ENCODE measurements at regions not wholly inside any gene's neighbourhood (a gene's known extent, or its start where the extent isn't known, plus 50 kb on each side); places are given as distances from the start of the nearest gene placed in this dataset.

DNA sequence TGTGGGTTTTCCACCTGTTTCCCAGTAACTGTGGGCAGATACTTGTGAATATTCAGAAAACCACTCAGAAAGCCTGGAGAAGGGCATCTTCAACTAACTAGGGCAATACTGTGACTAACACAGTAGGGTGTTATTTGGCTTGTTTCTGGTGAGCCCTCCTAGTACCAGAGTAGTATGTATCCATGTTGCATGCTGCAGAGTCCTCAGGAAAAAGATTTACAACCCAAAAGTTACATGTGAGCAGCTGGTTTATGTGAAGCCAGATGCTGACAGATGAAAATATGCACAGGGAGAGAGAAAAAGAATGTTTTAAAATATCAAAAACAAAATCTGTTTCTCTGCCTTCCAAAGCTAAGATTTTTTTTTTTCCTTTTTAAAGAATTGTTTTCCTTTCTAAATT lies 333.2 kb upstream of the UBE2E3 start:
- no peak overlapping the region for H2AFZ ChIP-seq (ENCODE audit: low read depth, low read length, poor library complexity, severe bottlenecking)
- ChIA-PET RAD21 (ENCODE audit: low non-redundant PET in 1 of 2, low total read pairs in 2 of 2, uncharacterized antibody in 2 of 2, unreplicated experiment in 2 of 2) (no interaction called here), POLR2A (interaction anchor here (0.9 kb wide), 1 partner anchor 10 kb away, joined by 3 read pairs; no protein-coding TSS in a partner anchor), CTCF (no interaction called here)
- intact Hi-C loops (cut with micrococcal nuclease): no loop called here
- H3K9me2 ChIP-seq (ENCODE audit: insufficient read depth): no peaks in the 10 kb centered on the region
- no peak overlapping the region for H3K4me3 ChIP-seq (replicated peaks in 1 of 2; ENCODE audit: low read depth in 1 of 2, low read length in 2 of 2)
- H3K9ac ChIP-seq (ENCODE audit: low read length): no peak overlapping the region
- no peaks in the 10 kb centered on the region for H3K36me3 ChIP-seq (ENCODE audit: control insufficient read depth in 1 of 2, insufficient read depth in 2 of 2, low read length in 2 of 2)
- ATAC-seq (no peak), DNase-seq (ENCODE audit: low read depth, low spot score) (no peak)
- no peaks in the 10 kb centered on the region; a peak in 1 of 4 replicates for H3K4me1 ChIP-seq (ENCODE audit: control insufficient read depth in 1 of 2, insufficient read depth in 2 of 2, low read length in 2 of 2)
- H3K27me3 ChIP-seq (ENCODE audit: insufficient read depth, low read length): no peaks in the 10 kb centered on the region
- H3K9me3 ChIP-seq (ENCODE audit: control insufficient read depth in 1 of 2, insufficient read depth in 1 of 2, low read depth in 1 of 2, low read length in 2 of 2): no peaks in the 10 kb centered on the region
- H4K20me1 ChIP-seq (ENCODE audit: insufficient read depth): no peaks in the 10 kb centered on the region
- no peak overlapping the region for H3K4me2 ChIP-seq (ENCODE audit: low read length)
- no TSS peak for BruUV-seq (replicated peaks)
- H3K27ac ChIP-seq (ENCODE audit: low read depth, low read length): no peak overlapping the region
- H3K79me2 ChIP-seq (ENCODE audit: insufficient read depth, low read length): no peaks in the 10 kb centered on the region
- TF ChIP-seq ZNF274 (IDR thresholded peaks at IDR 0.05; ENCODE audit: low read depth, low read length): no peak
- no peak for TF ChIP-seq POLR2A (IDR thresholded peaks at IDR 0.05; ENCODE audit: borderline replicate concordance, extremely low read depth, insufficient read depth, insufficient read length)
- no peak for TF ChIP-seq ELF1 (IDR thresholded peaks at IDR 0.05; ENCODE audit: borderline replicate concordance, low read depth)
- no peak for TF ChIP-seq TCF7L2 (IDR thresholded peaks at IDR 0.05; ENCODE audit: borderline replicate concordance, extremely low read depth, insufficient read depth, insufficient read length)
- no peak for TF ChIP-seq YY1 (IDR thresholded peaks at IDR 0.05; ENCODE audit: extremely low read depth, insufficient replicate concordance, low read depth, low read length)
- TF ChIP-seq SIN3A (IDR thresholded peaks at IDR 0.05; ENCODE audit: low read depth): no peak
- no peak for TF ChIP-seq SRF (IDR thresholded peaks at IDR 0.05; ENCODE audit: low read depth)

DNA sequence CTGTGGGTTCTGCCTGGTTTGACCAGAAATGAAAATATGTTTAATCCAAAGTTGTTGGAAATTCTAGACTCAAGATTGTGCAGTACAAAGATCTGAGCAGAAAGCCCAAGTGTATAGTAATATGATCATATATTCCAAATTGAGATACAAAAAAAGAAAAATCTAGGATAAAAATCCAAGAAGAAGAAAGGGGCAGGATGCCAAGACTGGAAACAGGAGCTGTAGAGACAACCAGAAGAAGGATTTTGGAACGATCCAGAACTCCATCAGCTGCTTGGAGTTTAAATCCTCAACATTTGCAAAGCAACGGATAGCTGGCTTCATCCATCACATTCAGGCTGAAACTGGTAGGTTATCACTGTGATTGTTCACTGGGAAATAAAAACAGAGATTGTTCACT lies 333.6 kb upstream of the UBE2E3 start:
- RAD21 ChIA-PET (ENCODE audit: low non-redundant PET in 1 of 2, low total read pairs in 2 of 2, uncharacterized antibody in 2 of 2, unreplicated experiment in 2 of 2): no interaction called here
- POLR2A ChIA-PET: interaction anchor here (0.9 kb wide), 1 partner anchor 10 kb away, joined by 3 read pairs; no protein-coding TSS in a partner anchor
- Histone ChIP-seq H3K9ac (ENCODE audit: low read length) (no peak overlapping the region), H3K4me1 (ENCODE audit: control insufficient read depth in 1 of 2, insufficient read depth in 2 of 2, low read length in 2 of 2) (no peaks in the 10 kb centered on the region; a peak in 1 of 4 replicates), H3K27ac (ENCODE audit: low read depth, low read length) (no peak overlapping the region), H3K79me2 (ENCODE audit: insufficient read depth, low read length) (no peaks in the 10 kb centered on the region), H3K9me2 (ENCODE audit: insufficient read depth) (no peaks in the 10 kb centered on the region), H2AFZ (ENCODE audit: low read depth, low read length, poor library complexity, severe bottlenecking) (no peak overlapping the region), H3K27me3 (ENCODE audit: insufficient read depth, low read length) (no peaks in the 10 kb centered on the region), H4K20me1 (ENCODE audit: insufficient read depth) (no peaks in the 10 kb centered on the region), H3K36me3 (ENCODE audit: control insufficient read depth in 1 of 2, insufficient read depth in 2 of 2, low read length in 2 of 2) (no peaks in the 10 kb centered on the region), H3K9me3 (ENCODE audit: control insufficient read depth in 1 of 2, insufficient read depth in 1 of 2, low read depth in 1 of 2, low read length in 2 of 2) (no peaks in the 10 kb centered on the region), H3K4me3 (replicated peaks in 1 of 2; ENCODE audit: low read depth in 1 of 2, low read length in 2 of 2) (no peak overlapping the region), H3K4me2 (ENCODE audit: low read length) (no peak overlapping the region)
- CTCF ChIA-PET: no interaction called here
- DNase-seq (ENCODE audit: low read depth, low spot score) (no peak), ATAC-seq (no peak)
- no TSS peak for BruUV-seq (replicated peaks)
- intact Hi-C loops (cut with micrococcal nuclease): no loop called here
- no peak for TF ChIP-seq EGR1 (IDR thresholded peaks at IDR 0.05; ENCODE audit: low read depth)
- TF ChIP-seq, protein P1, sequence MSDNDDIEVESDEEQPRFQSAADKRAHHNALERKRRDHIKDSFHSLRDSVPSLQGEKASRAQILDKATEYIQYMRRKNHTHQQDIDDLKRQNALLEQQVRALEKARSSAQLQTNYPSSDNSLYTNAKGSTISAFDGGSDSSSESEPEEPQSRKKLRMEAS (IDR thresholded peaks at IDR 0.05): no peak
- TF ChIP-seq POLR2AphosphoS5 (IDR thresholded peaks at IDR 0.05; ENCODE audit: low read depth, low read length): no peak
- no peak for TF ChIP-seq JUND (IDR thresholded peaks at IDR 0.05)
- no peak for TF ChIP-seq SIN3A (IDR thresholded peaks at IDR 0.05; ENCODE audit: low read depth)
- TF ChIP-seq, protein P2, sequence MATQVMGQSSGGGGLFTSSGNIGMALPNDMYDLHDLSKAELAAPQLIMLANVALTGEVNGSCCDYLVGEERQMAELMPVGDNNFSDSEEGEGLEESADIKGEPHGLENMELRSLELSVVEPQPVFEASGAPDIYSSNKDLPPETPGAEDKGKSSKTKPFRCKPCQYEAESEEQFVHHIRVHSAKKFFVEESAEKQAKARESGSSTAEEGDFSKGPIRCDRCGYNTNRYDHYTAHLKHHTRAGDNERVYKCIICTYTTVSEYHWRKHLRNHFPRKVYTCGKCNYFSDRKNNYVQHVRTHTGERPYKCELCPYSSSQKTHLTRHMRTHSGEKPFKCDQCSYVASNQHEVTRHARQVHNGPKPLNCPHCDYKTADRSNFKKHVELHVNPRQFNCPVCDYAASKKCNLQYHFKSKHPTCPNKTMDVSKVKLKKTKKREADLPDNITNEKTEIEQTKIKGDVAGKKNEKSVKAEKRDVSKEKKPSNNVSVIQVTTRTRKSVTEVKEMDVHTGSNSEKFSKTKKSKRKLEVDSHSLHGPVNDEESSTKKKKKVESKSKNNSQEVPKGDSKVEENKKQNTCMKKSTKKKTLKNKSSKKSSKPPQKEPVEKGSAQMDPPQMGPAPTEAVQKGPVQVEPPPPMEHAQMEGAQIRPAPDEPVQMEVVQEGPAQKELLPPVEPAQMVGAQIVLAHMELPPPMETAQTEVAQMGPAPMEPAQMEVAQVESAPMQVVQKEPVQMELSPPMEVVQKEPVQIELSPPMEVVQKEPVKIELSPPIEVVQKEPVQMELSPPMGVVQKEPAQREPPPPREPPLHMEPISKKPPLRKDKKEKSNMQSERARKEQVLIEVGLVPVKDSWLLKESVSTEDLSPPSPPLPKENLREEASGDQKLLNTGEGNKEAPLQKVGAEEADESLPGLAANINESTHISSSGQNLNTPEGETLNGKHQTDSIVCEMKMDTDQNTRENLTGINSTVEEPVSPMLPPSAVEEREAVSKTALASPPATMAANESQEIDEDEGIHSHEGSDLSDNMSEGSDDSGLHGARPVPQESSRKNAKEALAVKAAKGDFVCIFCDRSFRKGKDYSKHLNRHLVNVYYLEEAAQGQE (IDR thresholded peaks at IDR 0.05; ENCODE audit: low read depth): no peak
- TF ChIP-seq CEBPB (IDR thresholded peaks at IDR 0.05; ENCODE audit: low read depth): no peak
- no peak for TF ChIP-seq EZH2phosphoT487 (IDR thresholded peaks at IDR 0.05; ENCODE audit: borderline replicate concordance)
- TF ChIP-seq, protein P3, sequence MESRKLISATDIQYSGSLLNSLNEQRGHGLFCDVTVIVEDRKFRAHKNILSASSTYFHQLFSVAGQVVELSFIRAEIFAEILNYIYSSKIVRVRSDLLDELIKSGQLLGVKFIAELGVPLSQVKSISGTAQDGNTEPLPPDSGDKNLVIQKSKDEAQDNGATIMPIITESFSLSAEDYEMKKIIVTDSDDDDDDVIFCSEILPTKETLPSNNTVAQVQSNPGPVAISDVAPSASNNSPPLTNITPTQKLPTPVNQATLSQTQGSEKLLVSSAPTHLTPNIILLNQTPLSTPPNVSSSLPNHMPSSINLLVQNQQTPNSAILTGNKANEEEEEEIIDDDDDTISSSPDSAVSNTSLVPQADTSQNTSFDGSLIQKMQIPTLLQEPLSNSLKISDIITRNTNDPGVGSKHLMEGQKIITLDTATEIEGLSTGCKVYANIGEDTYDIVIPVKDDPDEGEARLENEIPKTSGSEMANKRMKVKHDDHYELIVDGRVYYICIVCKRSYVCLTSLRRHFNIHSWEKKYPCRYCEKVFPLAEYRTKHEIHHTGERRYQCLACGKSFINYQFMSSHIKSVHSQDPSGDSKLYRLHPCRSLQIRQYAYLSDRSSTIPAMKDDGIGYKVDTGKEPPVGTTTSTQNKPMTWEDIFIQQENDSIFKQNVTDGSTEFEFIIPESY (IDR thresholded peaks at IDR 0.05; ENCODE audit: extremely low read depth, insufficient replicate concordance, low read length): no peak
- TF ChIP-seq ELF1 (IDR thresholded peaks at IDR 0.05; ENCODE audit: borderline replicate concordance, low read depth): no peak
- TF ChIP-seq ZFX (IDR thresholded peaks at IDR 0.05): no peak
- TF ChIP-seq TCF7L2 (IDR thresholded peaks at IDR 0.05; ENCODE audit: borderline replicate concordance, extremely low read depth, insufficient read depth, insufficient read length): no peak
- TF ChIP-seq SP1 (IDR thresholded peaks at IDR 0.05; ENCODE audit: low read depth): no peak
